GM19099 (cell line): ENCODE measurements at regions not wholly inside any gene's neighbourhood (a gene's known extent, or its start where the extent isn't known, plus 50 kb on each side); places are given as distances from the start of the nearest gene placed in this dataset.

Experiments used
- POLR2A ChIP-seq: IDR thresholded peaks from 3 replicates; pipeline ENCODE4 v1.6.1; 2011; ENCODE audit warnings: low read depth; ENCODE audit not compliant: insufficient read length; ENCODE audit errors: extremely low read depth

GRCh38 chr11:115990004-115990447 is 485.8 kb upstream of the CADM1 start:
- TF ChIP-seq POLR2A = no peak

GRCh38 chr11:115985896-115986295 is 481.7 kb upstream of the CADM1 start:
- TF ChIP-seq POLR2A = no peak

GRCh38 chr11:115984228-115984627 is 480.0 kb upstream of the CADM1 start:
- no peak for TF ChIP-seq POLR2A

GRCh38 chr11:115982666-115983065 is 478.5 kb upstream of the CADM1 start:
- TF ChIP-seq POLR2A = no peak

GRCh38 chr11:115981814-115982471 is 477.7 kb upstream of the CADM1 start:
- TF ChIP-seq POLR2A = no peak

- TF ChIP-seq POLR2A = no peak
Observed at GRCh38 chr11:115981104-115981481, 476.9 kb upstream of the CADM1 start.

GRCh38 chr11:115980337-115981103 is 476.3 kb upstream of the CADM1 start:
- TF ChIP-seq POLR2A = no peak

GRCh38 chr11:115974703-115975102 is 470.5 kb upstream of the CADM1 start:
- TF ChIP-seq POLR2A = no peak

- no peak for TF ChIP-seq POLR2A
Observed at GRCh38 chr11:115965767-115966504, 461.7 kb upstream of the CADM1 start.

GRCh38 chr11:115964091-115964490 is 459.9 kb upstream of the CADM1 start:
- no peak for TF ChIP-seq POLR2A

- no peak for TF ChIP-seq POLR2A
Observed at GRCh38 chr11:115963156-115963555, 458.9 kb upstream of the CADM1 start.

GRCh38 chr11:115961159-115962003 is 457.2 kb upstream of the CADM1 start:
- TF ChIP-seq POLR2A = no peak

GRCh38 chr11:115959081-115959486 is 454.9 kb upstream of the CADM1 start:
- no peak for TF ChIP-seq POLR2A

GRCh38 chr11:115958089-115959000 is 454.1 kb upstream of the CADM1 start:
- no peak for TF ChIP-seq POLR2A
